ENCODE measurements at regions not wholly inside any gene's neighbourhood (a gene's known extent, or its start where the extent isn't known, plus 50 kb on each side); places are given as distances from the start of the nearest gene placed in this dataset.

- no peak for TF ChIP-seq ELF1 (IDR thresholded peaks at IDR 0.05; ENCODE audit: borderline replicate concordance, low read depth)
- no peak for TF ChIP-seq CTCF (IDR thresholded peaks at IDR 0.05 in 2 of 3, conservative IDR thresholded peaks at IDR 0.05 in 1 of 3; ENCODE audit: borderline replicate concordance in 1 of 3, insufficient read depth in 1 of 3, low read depth in 2 of 3, low read length in 2 of 3)
- TF ChIP-seq FOSL1 (IDR thresholded peaks at IDR 0.05; ENCODE audit: low read depth) = no peak
- no peak for TF ChIP-seq EZH2 (IDR thresholded peaks at IDR 0.05)
Observed at GRCh38 chr9:28620011-28620410, 1046.7 kb upstream of the C9orf72 start.
